Thyroid gland (tissue), 4 donors: ENCODE measurements at regions not wholly inside any gene's neighbourhood (a gene's known extent, or its start where the extent isn't known, plus 50 kb on each side); places are given as distances from the start of the nearest gene placed in this dataset.

Experiments
- DNase-seq, 2 donors: peaks; one replicate each; pipeline ENCODE4 v3.0.0-alpha.2; 2019
- H3K27ac ChIP-seq, 3 donors: fragments of 200-600 bp; sonication (generic); 1 replicate in 2 of 3; 2 replicates in 1 of 3; pipeline ENCODE4 v1.5.1; 2016 to 2019; ENCODE audit warnings: mild to moderate bottlenecking in 1 of 3, moderate library complexity in 1 of 3
- H3K27me3 ChIP-seq: fragments of 200-600 bp; sonication (generic); one replicate; pipeline ENCODE4 v1.5.1; 2019
- H3K36me3 ChIP-seq, 2 donors: fragments of 200-600 bp; sonication (generic); one replicate each; pipeline ENCODE4 v1.5.1; 2016 to 2019
- H3K4me1 ChIP-seq, 2 donors: fragments of 200-600 bp; sonication (generic); one replicate each; pipeline ENCODE4 v1.5.1; 2017 to 2019
- H3K4me3 ChIP-seq, 3 donors: fragments of 200-600 bp; sonication (generic); replicated peaks in 1 of 3; 1 replicate in 2 of 3; 2 replicates in 1 of 3; pipeline ENCODE4 v1.5.1; 2016; ENCODE audit warnings: mild to moderate bottlenecking in 1 of 3
- H3K9me3 ChIP-seq: fragments of 200-600 bp; sonication (generic); one replicate; pipeline ENCODE4 v1.5.1; 2017
- CTCF ChIP-seq, 6 experiments: fragments of 200-600 bp in 3 of 6; fragments of 450-650 bp in 3 of 6; sonication (generic) in 3 of 6; IDR thresholded peaks; one replicate each; pipeline ENCODE4 v1.5.1; 2016 to 2019; ENCODE audit warnings: antibody characterized with exemption in 6 of 6, mild to moderate bottlenecking in 2 of 6, inconsistent platforms in 1 of 6, moderate library complexity in 1 of 6
- POLR2A ChIP-seq, 2 donors: fragments of 450-650 bp; IDR thresholded peaks; one replicate each; pipeline ENCODE4 v1.6.1; 2017; ENCODE audit warnings: antibody characterized with exemption in 2 of 2, mild to moderate bottlenecking in 2 of 2, moderate library complexity in 1 of 2
- WGBS, 2 donors: methylation state at CpG; one replicate each; pipeline ENCODE4 v1.1.5; 2017; 5-methylcytosine and 5-hydroxymethylcytosine counted together
- intact Hi-C: fragments of 100-400 bp; cut with DNase I; formaldehyde crosslinking; loops from one replicate; pipeline ENCODE4 v1.15.1; 2023

DNA sequence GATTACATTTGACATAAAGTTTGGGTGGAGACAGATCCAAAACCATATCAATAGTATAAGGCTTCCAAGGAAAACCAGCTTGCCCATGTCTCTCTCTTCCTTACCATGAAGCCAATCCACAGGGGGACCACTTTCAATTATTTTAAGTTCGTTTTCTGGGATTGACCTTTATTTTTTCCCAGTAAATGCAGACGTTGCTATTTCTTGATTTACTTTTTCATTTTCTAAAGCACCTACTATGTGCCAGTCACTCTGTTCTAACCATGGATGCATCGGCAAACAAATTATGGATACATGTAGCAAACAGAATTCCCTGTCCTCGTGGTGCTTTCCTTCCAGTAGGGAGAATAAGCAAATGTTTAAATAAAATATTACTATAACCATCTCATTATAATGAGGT, 65.8 kb upstream of the KCNA1 start:
- 86 to 87% methylated on average over 4 of the region's 4 CpGs for WGBS, 2 donors
- no peaks in the 10 kb centered on the region for H3K27me3 ChIP-seq
- no peaks in the 10 kb centered on the region for H3K9me3 ChIP-seq
- H3K36me3 ChIP-seq = no peaks in the 10 kb centered on the region
- TF ChIP-seq POLR2A (IDR thresholded peaks at IDR 0.05) (no peak), CTCF (IDR thresholded peaks at IDR 0.05) (no peak)
- H3K4me1 ChIP-seq = no peaks in the 10 kb centered on the region
- H3K4me3 ChIP-seq = no peak overlapping the region
- DNase-seq = no peak
- intact Hi-C loops = no loop called here
- no peak overlapping the region for H3K27ac ChIP-seq

GRCh38 chr12:4847713-4848112, 62.0 kb upstream of the KCNA1 start:
- intact Hi-C loops = no loop called here
- no peaks in the 10 kb centered on the region for H3K4me1 ChIP-seq
- no peak for TF ChIP-seq CTCF (IDR thresholded peaks at IDR 0.05)
- TF ChIP-seq POLR2A (IDR thresholded peaks at IDR 0.05) = no peak
- DNase-seq = no peak
- no peak overlapping the region for H3K4me3 ChIP-seq
- H3K36me3 ChIP-seq = no peaks in the 10 kb centered on the region
- no peaks in the 10 kb centered on the region for H3K27me3 ChIP-seq
- no peaks in the 10 kb centered on the region for H3K9me3 ChIP-seq
- H3K27ac ChIP-seq = no peak overlapping the region

DNA sequence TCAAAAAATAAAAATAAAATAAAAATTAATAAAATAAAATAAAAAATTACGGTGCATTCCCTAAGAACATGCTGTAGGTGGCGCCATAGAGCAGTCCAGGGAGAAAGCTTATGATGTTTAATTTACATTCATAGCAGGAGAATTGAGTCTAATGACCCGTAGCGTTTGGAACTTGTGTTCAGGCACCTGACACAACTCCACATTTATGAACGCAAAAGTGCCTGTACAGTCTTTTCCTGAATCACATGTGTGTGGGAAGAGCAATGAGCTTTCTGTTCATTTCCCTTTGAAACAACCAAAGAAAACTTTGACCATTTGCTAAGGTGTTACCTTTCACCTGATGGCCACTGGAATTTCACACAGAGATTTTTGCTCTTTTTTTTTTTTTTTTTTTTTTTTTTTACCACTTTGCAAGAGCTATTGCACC, 60.6 kb upstream of the KCNA1 start:
- Histone ChIP-seq H3K9me3 (no peaks in the 10 kb centered on the region), H3K27ac (no peak overlapping the region), H3K4me1 (no peaks in the 10 kb centered on the region), H3K36me3 (no peaks in the 10 kb centered on the region), H3K27me3 (no peaks in the 10 kb centered on the region), H3K4me3 (no peak overlapping the region)
- intact Hi-C loops = no loop called here
- 6 to 8% methylated on average over 5 of the region's 5 CpGs for WGBS, 2 donors
- peak; percentile 15 to 88 (median 64) for TF ChIP-seq CTCF (IDR thresholded peaks at IDR 0.05)
- no peak for TF ChIP-seq POLR2A (IDR thresholded peaks at IDR 0.05)
- peak; percentile 7 to 17 for DNase-seq

- H3K27ac ChIP-seq = no peak overlapping the region
- H3K36me3 ChIP-seq = no peaks in the 10 kb centered on the region
- H3K4me1 ChIP-seq = no peaks in the 10 kb centered on the region
- no peaks in the 10 kb centered on the region for H3K27me3 ChIP-seq
- intact Hi-C loops = loop anchor here (10.0 kb wide), 1 partner anchor 235 kb away; no protein-coding TSS in a partner anchor
- 80 to 88% methylated on average over 18 of the region's 18 CpGs for WGBS, 2 donors
- H3K4me3 ChIP-seq = no peak overlapping the region
- H3K9me3 ChIP-seq = no peaks in the 10 kb centered on the region
- TF ChIP-seq CTCF (IDR thresholded peaks at IDR 0.05) = no peak
- no peak for TF ChIP-seq POLR2A (IDR thresholded peaks at IDR 0.05)
- DNase-seq = no peak
These were observed 59.8 kb upstream of the KCNA1 start for GRCh38 chr12:4849795-4850345.

DNA sequence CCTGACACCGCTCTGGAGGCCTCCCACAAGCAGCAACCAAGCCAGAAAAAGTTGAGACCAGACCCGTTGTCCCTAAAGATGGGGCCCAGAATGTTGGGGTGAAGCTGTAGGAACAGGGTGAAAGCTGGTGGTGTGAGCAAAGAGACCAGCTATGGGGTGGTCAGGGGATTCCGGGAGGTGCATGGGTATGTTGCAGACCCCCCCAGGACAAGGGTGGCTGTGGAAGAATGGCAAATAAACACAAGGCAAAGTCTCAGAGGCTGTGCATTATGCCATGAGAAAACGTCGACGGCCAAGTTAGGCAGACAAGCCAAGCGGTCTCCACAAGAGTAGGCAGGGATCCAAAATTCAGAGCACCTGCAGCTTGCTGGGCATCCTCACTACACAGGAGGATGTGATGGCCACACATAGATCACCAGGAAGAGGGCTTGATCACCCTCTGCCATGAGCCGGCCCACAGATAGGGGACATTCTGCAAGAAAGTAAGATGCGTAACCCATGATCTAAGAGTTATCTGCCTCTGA, 58.8 kb upstream of the KCNA1 start:
- DNase-seq = no peak
- no peaks in the 10 kb centered on the region for H3K4me1 ChIP-seq
- H3K27ac ChIP-seq = no peak overlapping the region
- TF ChIP-seq POLR2A (IDR thresholded peaks at IDR 0.05) = no peak
- no peak for TF ChIP-seq CTCF (IDR thresholded peaks at IDR 0.05)
- no peak overlapping the region for H3K4me3 ChIP-seq
- H3K9me3 ChIP-seq = no peaks in the 10 kb centered on the region
- no peaks in the 10 kb centered on the region for H3K27me3 ChIP-seq
- intact Hi-C loops = loop anchor here (10.0 kb wide), 1 partner anchor 234 kb away; no protein-coding TSS in a partner anchor
- 89 to 95% methylated on average over 9 of the region's 9 CpGs for WGBS, 2 donors
- no peaks in the 10 kb centered on the region for H3K36me3 ChIP-seq
